Ovary (tissue), 3 donors: ENCODE measurements at regions not wholly inside any gene's neighbourhood (a gene's known extent, or its start where the extent isn't known, plus 50 kb on each side); places are given as distances from the start of the nearest gene placed in this dataset.

ENCODE experiments used
- EP300 ChIP-seq: sonication (generic); formaldehyde crosslinking; IDR thresholded peaks from one replicate; pipeline ENCODE4 v1.6.1; 2017; ENCODE audit warnings: antibody characterized with exemption
- POLR2A ChIP-seq: fragments of 450-650 bp; IDR thresholded peaks from one replicate; pipeline ENCODE4 v1.6.1; 2017; ENCODE audit warnings: antibody characterized with exemption, mild to moderate bottlenecking, moderate library complexity
- TF ChIP-seq, protein P1 (sequence below), 3 donors: fragments of 450-650 bp in 2 of 3; fragments of 200-600 bp in 1 of 3; IDR thresholded peaks; one replicate each; pipeline versions ENCODE4 v1.5.1 to v1.8.0; 2016 to 2022; ENCODE audit warnings: antibody characterized with exemption in 3 of 3, mild to moderate bottlenecking in 1 of 3
- donor health status: DM: no; HTN: no; CAD: no.

- TF ChIP-seq, protein P1, sequence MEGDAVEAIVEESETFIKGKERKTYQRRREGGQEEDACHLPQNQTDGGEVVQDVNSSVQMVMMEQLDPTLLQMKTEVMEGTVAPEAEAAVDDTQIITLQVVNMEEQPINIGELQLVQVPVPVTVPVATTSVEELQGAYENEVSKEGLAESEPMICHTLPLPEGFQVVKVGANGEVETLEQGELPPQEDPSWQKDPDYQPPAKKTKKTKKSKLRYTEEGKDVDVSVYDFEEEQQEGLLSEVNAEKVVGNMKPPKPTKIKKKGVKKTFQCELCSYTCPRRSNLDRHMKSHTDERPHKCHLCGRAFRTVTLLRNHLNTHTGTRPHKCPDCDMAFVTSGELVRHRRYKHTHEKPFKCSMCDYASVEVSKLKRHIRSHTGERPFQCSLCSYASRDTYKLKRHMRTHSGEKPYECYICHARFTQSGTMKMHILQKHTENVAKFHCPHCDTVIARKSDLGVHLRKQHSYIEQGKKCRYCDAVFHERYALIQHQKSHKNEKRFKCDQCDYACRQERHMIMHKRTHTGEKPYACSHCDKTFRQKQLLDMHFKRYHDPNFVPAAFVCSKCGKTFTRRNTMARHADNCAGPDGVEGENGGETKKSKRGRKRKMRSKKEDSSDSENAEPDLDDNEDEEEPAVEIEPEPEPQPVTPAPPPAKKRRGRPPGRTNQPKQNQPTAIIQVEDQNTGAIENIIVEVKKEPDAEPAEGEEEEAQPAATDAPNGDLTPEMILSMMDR (IDR thresholded peaks at IDR 0.05) = no peak
- TF ChIP-seq POLR2A (no peak), EP300 (no peak)
Observed at GRCh38 chr1:213325482-213325881, 274.4 kb downstream of the RPS6KC1 start.
